Neural cell (in vitro differentiated cells): ENCODE measurements at regions not wholly inside any gene's neighbourhood (a gene's known extent, or its start where the extent isn't known, plus 50 kb on each side); places are given as distances from the start of the nearest gene placed in this dataset.

Experiments used
- RAD21 ChIP-seq: fragments of 450-650 bp; conservative IDR thresholded peaks from 2 replicates; pipeline ENCODE4 v1.6.1; 2014; ENCODE audit warnings: antibody characterized with exemption, mild to moderate bottlenecking, moderate library complexity
- TF ChIP-seq, protein P1 (sequence below): fragments of 450-650 bp; IDR thresholded peaks from 2 replicates; pipeline ENCODE4 v1.5.1; 2014; ENCODE audit warnings: antibody characterized with exemption, mild to moderate bottlenecking, moderate library complexity; ENCODE audit not compliant: poor library complexity, severe bottlenecking

GRCh38 chr22:48658246-48658645 is 1169.4 kb downstream of the BRD1 start:
- TF ChIP-seq, protein P1, sequence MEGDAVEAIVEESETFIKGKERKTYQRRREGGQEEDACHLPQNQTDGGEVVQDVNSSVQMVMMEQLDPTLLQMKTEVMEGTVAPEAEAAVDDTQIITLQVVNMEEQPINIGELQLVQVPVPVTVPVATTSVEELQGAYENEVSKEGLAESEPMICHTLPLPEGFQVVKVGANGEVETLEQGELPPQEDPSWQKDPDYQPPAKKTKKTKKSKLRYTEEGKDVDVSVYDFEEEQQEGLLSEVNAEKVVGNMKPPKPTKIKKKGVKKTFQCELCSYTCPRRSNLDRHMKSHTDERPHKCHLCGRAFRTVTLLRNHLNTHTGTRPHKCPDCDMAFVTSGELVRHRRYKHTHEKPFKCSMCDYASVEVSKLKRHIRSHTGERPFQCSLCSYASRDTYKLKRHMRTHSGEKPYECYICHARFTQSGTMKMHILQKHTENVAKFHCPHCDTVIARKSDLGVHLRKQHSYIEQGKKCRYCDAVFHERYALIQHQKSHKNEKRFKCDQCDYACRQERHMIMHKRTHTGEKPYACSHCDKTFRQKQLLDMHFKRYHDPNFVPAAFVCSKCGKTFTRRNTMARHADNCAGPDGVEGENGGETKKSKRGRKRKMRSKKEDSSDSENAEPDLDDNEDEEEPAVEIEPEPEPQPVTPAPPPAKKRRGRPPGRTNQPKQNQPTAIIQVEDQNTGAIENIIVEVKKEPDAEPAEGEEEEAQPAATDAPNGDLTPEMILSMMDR: no peak
- TF ChIP-seq RAD21: no peak
